Muscle layer of duodenum (tissue), 2 donors: ENCODE measurements at regions not wholly inside any gene's neighbourhood (a gene's known extent, or its start where the extent isn't known, plus 50 kb on each side); places are given as distances from the start of the nearest gene placed in this dataset.

Source experiments
- H3K27ac ChIP-seq: one replicate; pipeline ENCODE4 v1.7.0; 2013; ENCODE audit warnings: mild to moderate bottlenecking, low read length
- H3K27me3 ChIP-seq: one replicate; pipeline ENCODE4 v1.7.0; 2013; ENCODE audit warnings: low read depth, mild to moderate bottlenecking, control low read depth, low read length
- H3K36me3 ChIP-seq, 2 donors: one replicate each; pipeline ENCODE4 v1.7.0; 2013; ENCODE audit warnings: low read length in 2 of 2, control low read depth in 1 of 2, mild to moderate bottlenecking in 1 of 2; ENCODE audit not compliant: insufficient read depth in 2 of 2, control insufficient read depth in 1 of 2
- H3K4me1 ChIP-seq, 2 donors: one replicate each; pipeline ENCODE4 v1.7.0; 2013; ENCODE audit warnings: low read length in 2 of 2, mild to moderate bottlenecking in 2 of 2, control low read depth in 1 of 2, moderate library complexity in 1 of 2; ENCODE audit not compliant: insufficient read depth in 2 of 2, control insufficient read depth in 1 of 2
- H3K4me3 ChIP-seq, 2 donors: one replicate each; pipeline ENCODE4 v1.7.0; 2013; ENCODE audit warnings: low read length in 2 of 2, low read depth in 1 of 2, mild to moderate bottlenecking in 1 of 2
- H3K9me3 ChIP-seq, 2 donors: one replicate each; pipeline ENCODE4 v1.7.0; 2013; ENCODE audit warnings: low read length in 2 of 2, control low read depth in 1 of 2, mild to moderate bottlenecking in 1 of 2; ENCODE audit not compliant: control insufficient read depth in 1 of 2
- donor health status: healthy.

- H3K36me3 ChIP-seq = no peaks in the 10 kb centered on the region
- no peaks in the 10 kb centered on the region for H3K27me3 ChIP-seq
- no peak overlapping the region for H3K27ac ChIP-seq
- no peaks in the 10 kb centered on the region for H3K4me1 ChIP-seq
- no peaks in the 10 kb centered on the region for H3K9me3 ChIP-seq
- H3K4me3 ChIP-seq = no peak overlapping the region
Observed at GRCh38 chr2:23239374-23239773, 145.6 kb upstream of the KLHL29 start.

DNA sequence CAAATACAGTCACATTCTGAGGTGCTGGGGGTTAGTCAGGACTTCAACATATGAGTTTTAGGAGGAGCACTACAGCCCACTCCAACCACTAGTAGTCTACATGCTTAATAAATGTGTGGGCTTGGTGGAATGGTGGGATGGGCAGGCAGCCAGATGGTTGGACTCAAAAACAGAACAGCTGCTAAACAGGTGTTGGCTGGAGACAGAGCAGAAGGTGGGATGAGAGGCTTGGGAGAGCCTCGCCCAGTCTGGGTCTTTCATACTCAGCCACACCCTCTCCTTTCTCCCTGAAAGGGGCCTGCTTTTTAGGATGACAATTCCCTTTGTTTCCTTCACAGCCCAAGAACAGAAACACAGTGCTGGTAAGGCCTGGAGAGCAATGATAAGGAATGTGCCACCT, 143.9 kb upstream of the KLHL29 start:
- Histone ChIP-seq H3K36me3 (no peaks in the 10 kb centered on the region), H3K27ac (no peak overlapping the region), H3K27me3 (no peaks in the 10 kb centered on the region), H3K4me3 (no peak overlapping the region), H3K4me1 (peaks cover 0 to 7% of the 10 kb centered on the region in 2 donors), H3K9me3 (no peaks in the 10 kb centered on the region)

DNA sequence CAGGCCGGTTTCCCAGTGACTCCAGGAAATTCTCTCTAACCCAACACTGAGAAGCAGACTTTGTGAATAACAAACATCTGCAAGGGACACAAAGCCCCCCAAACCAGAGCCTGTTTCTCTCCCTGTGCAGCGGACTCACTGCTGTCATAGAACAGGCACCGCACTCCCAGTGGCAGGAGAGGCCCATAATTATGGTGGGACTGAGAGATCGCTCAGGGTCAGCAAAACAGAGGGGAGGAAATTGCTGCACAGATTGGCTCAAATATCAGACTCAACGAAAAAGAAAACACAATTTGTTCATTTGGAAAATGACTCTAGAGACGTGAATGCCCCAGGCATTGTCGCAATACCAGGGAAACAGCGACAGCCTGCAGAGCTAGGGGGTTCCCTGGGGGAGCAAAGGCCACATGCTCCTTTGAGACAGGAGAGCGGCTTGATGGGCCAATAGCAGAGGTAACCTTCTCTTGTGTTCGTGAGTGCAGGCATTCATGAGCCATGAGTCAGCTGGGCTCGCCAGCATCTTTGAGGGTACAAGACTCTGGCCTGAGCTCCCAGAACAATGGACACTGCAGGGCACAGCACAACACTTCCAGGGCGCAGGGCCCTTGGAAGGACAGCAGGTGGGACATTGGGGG, 143.3 kb upstream of the KLHL29 start:
- Histone ChIP-seq H3K9me3 (no peaks in the 10 kb centered on the region), H3K4me1 (peaks cover 0 to 7% of the 10 kb centered on the region in 2 donors), H3K4me3 (no peak overlapping the region), H3K27me3 (no peaks in the 10 kb centered on the region), H3K36me3 (no peaks in the 10 kb centered on the region), H3K27ac (no peak overlapping the region)

DNA sequence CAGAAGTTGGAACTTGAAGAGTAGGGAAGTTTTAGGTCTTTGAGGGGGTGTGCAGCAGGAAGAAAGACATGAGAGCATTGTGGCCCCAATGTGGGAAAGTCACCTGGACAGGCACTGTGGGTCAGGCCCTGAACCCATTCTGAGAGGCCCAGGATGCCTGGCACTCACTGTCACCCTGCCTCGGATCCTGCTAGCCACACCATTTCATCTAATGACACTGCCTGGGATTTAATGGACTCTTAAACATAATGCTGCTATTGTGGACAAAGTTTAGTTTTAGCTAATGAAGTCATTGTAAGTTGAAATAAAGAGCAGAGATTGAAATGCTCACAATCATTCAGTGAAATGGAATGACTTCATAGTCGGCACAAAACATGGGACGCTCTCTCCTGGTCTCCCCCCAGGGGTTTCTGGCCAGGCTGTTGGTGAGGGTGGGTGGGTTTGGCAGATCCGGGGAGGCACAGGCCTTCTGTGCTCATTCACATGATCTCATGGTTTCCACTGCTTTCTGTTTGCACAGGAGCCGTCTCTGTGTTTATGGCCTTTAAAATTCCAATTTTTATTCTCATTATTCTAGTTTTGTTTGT, 141.8 kb upstream of the KLHL29 start:
- Histone ChIP-seq H3K4me3 (no peak overlapping the region), H3K27me3 (no peaks in the 10 kb centered on the region), H3K36me3 (no peaks in the 10 kb centered on the region), H3K4me1 (peaks cover 0 to 7% of the 10 kb centered on the region in 2 donors), H3K9me3 (no peaks in the 10 kb centered on the region), H3K27ac (no peak overlapping the region)

- no peak overlapping the region for H3K27ac ChIP-seq
- no peaks in the 10 kb centered on the region for H3K27me3 ChIP-seq
- no peaks in the 10 kb centered on the region for H3K36me3 ChIP-seq
- H3K4me1 ChIP-seq = peaks cover 0 to 7% of the 10 kb centered on the region in 2 donors
- H3K4me3 ChIP-seq = no peak overlapping the region
- H3K9me3 ChIP-seq = no peaks in the 10 kb centered on the region
Observed at GRCh38 chr2:23244617-23245016, 140.4 kb upstream of the KLHL29 start.

DNA sequence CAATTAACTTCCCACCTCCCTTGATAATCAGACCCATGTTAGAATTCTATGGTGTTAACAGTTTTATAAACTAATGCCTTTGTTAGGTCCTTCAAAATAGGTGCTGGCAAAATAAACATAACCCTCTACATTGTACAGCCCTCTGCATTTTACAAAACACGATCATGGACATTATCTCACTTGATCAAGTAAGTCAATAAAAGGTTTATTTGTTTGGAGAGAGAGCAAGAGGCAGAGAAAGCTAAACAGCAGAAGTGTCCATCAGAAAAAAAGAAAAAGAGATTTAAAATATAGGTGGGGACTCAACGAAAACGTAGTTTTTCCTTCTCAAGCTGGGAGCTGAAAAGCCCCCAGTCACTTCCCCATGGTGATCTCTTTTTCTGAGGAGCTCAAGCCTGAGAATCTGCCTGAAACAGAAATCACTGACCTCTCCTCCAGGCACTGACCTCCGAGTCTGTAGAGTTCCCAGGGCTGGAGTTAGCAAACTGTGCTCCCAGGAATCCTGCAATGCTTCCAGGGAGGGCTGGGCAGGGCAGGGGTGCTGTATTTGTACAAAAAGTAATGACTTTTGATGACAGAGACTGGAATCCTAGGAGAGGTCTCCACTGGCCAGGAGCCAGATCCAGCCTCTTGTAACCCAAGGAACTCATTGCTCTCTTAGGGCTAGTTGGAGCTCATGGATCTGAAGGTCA, 137.8 kb upstream of the KLHL29 start:
- no peak overlapping the region for H3K27ac ChIP-seq
- H3K4me1 ChIP-seq = peaks cover 0 to 7% of the 10 kb centered on the region in 2 donors
- no peaks in the 10 kb centered on the region for H3K36me3 ChIP-seq
- H3K9me3 ChIP-seq = no peaks in the 10 kb centered on the region
- H3K4me3 ChIP-seq = no peak overlapping the region
- H3K27me3 ChIP-seq = no peaks in the 10 kb centered on the region

DNA sequence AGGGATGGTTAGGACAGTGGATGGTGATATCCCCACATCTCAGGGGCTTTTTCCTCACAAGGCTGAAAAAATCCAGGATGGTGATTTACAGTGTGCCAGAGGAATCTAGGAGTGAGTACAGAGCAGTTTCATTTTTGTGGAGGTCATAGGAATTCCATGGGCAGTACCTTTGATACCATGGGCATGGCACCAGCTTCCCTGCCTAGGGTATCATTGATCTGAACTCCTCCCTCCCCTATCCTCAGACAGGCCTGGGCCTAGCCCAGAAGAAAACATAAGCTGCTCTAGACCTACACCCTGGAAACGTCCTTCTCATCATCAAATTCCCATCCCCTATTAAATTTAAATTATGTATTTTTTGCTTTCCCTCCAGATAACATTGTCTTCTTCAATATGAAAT, 136.3 kb upstream of the KLHL29 start:
- Histone ChIP-seq H3K4me3 (no peak overlapping the region), H3K4me1 (peaks cover 0 to 7% of the 10 kb centered on the region in 2 donors), H3K9me3 (no peaks in the 10 kb centered on the region), H3K27ac (no peak overlapping the region), H3K27me3 (no peaks in the 10 kb centered on the region), H3K36me3 (no peaks in the 10 kb centered on the region)

GRCh38 chr2:23249348-23249747, 135.6 kb upstream of the KLHL29 start:
- H3K36me3 ChIP-seq = no peaks in the 10 kb centered on the region
- no peak overlapping the region for H3K27ac ChIP-seq
- no peaks in the 10 kb centered on the region for H3K9me3 ChIP-seq
- H3K27me3 ChIP-seq = no peaks in the 10 kb centered on the region
- H3K4me3 ChIP-seq = no peak overlapping the region
- peaks cover 0 to 7% of the 10 kb centered on the region in 2 donors for H3K4me1 ChIP-seq

- Histone ChIP-seq H3K36me3 (no peaks in the 10 kb centered on the region), H3K4me3 (no peak overlapping the region), H3K27me3 (no peaks in the 10 kb centered on the region), H3K9me3 (no peaks in the 10 kb centered on the region), H3K27ac (no peak overlapping the region), H3K4me1 (peaks cover 0 to 1% of the 10 kb centered on the region in 2 donors)
Observed at GRCh38 chr2:23250371-23250770, 134.6 kb upstream of the KLHL29 start.

- Histone ChIP-seq H3K36me3 (no peaks in the 10 kb centered on the region), H3K27me3 (no peaks in the 10 kb centered on the region), H3K9me3 (no peaks in the 10 kb centered on the region), H3K27ac (no peak overlapping the region), H3K4me3 (no peak overlapping the region), H3K4me1 (no peaks in the 10 kb centered on the region)
Observed at GRCh38 chr2:23256643-23257042, 128.3 kb upstream of the KLHL29 start.

GRCh38 chr2:23260621-23261020, 124.4 kb upstream of the KLHL29 start:
- H3K9me3 ChIP-seq = no peaks in the 10 kb centered on the region
- no peaks in the 10 kb centered on the region for H3K4me1 ChIP-seq
- H3K36me3 ChIP-seq = no peaks in the 10 kb centered on the region
- no peak overlapping the region for H3K4me3 ChIP-seq
- H3K27ac ChIP-seq = no peak overlapping the region
- H3K27me3 ChIP-seq = no peaks in the 10 kb centered on the region
